ENCODE measurements at regions not wholly inside any gene's neighbourhood (a gene's known extent, or its start where the extent isn't known, plus 50 kb on each side); places are given as distances from the start of the nearest gene placed in this dataset.

DNA sequence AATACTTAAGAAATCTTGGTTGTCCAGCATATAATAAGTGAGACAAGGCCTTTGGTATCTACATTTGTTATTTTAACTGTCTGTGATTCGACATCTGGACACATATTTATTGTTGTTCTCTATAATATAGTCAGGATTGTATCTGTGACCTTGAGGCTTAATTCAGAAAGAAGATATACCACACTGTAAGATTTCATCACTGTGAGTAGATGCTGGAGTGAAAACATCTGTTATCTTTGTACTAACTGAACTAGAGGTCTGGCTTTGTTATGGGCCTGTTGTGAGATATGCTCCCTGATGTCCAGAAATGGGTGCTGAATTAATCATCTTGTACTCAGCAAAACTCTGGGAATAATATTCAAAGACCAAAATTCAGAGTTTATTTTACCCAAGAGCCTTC, 148.5 kb downstream of the ISOC1 start:
- TF ChIP-seq, protein P1, sequence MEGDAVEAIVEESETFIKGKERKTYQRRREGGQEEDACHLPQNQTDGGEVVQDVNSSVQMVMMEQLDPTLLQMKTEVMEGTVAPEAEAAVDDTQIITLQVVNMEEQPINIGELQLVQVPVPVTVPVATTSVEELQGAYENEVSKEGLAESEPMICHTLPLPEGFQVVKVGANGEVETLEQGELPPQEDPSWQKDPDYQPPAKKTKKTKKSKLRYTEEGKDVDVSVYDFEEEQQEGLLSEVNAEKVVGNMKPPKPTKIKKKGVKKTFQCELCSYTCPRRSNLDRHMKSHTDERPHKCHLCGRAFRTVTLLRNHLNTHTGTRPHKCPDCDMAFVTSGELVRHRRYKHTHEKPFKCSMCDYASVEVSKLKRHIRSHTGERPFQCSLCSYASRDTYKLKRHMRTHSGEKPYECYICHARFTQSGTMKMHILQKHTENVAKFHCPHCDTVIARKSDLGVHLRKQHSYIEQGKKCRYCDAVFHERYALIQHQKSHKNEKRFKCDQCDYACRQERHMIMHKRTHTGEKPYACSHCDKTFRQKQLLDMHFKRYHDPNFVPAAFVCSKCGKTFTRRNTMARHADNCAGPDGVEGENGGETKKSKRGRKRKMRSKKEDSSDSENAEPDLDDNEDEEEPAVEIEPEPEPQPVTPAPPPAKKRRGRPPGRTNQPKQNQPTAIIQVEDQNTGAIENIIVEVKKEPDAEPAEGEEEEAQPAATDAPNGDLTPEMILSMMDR (conservative IDR thresholded peaks at IDR 0.05; ENCODE audit: low read depth, low read length) = no peak
- TF ChIP-seq EZH2 (IDR thresholded peaks at IDR 0.05; ENCODE audit: low read length, unreplicated experiment) = no peak
